Calu3 (cell line): ENCODE measurements at regions not wholly inside any gene's neighbourhood (a gene's known extent, or its start where the extent isn't known, plus 50 kb on each side); places are given as distances from the start of the nearest gene placed in this dataset.

ENCODE experiments used
- BruUV-seq: library from RNA; stranded (reverse); fragments of 400-500 nt; replicated peaks from 2 replicates; lab custom pipeline; 2021; lab: Mats Ljungman, UMichigan
- CTCF ChIA-PET: fragments of 300-600 bp; sonication (Branson Sonifier 250); formaldehyde crosslinking; loops from one replicate; lab custom pipeline; 2022; ENCODE audit warnings: antibody characterized with exemption; lab: Charles Lee
- DNase-seq: peaks from one replicate; pipeline ENCODE4 v3.0.0; 2022
- H3K27ac Mint-ChIP-seq: one replicate; pipeline ENCODE4 v1.8.0; 2022; ENCODE audit warnings: mixed read lengths; ENCODE audit not compliant: unreplicated experiment
- H3K27me3 Mint-ChIP-seq: one replicate; pipeline ENCODE4 v1.8.0; 2022; ENCODE audit warnings: mixed read lengths; ENCODE audit not compliant: unreplicated experiment
- H3K36me3 Mint-ChIP-seq: one replicate; pipeline ENCODE4 v1.8.0; 2022; ENCODE audit warnings: mild to moderate bottlenecking, moderate library complexity, mixed read lengths; ENCODE audit not compliant: insufficient read depth, unreplicated experiment
- H3K4me1 Mint-ChIP-seq: one replicate; pipeline ENCODE4 v1.8.0; 2022; ENCODE audit warnings: mild to moderate bottlenecking, low read depth, mixed read lengths; ENCODE audit not compliant: unreplicated experiment
- H3K4me3 Mint-ChIP-seq: one replicate; pipeline ENCODE4 v1.8.0; 2022; ENCODE audit warnings: mild to moderate bottlenecking, low read depth, moderate library complexity, mixed read lengths; ENCODE audit not compliant: unreplicated experiment
- H3K9me3 Mint-ChIP-seq: one replicate; pipeline ENCODE4 v1.8.0; 2022; ENCODE audit warnings: low read depth, mixed read lengths; ENCODE audit not compliant: unreplicated experiment
- intact Hi-C: fragments of 100-400 bp; cut with micrococcal nuclease; formaldehyde crosslinking; loops from one replicate; pipeline ENCODE4 v1.10.0; 2022; ENCODE audit not compliant: unreplicated experiment
- TF ChIP-seq, protein P1 (sequence below): fragments of 200-600 bp; IDR thresholded peaks from one replicate; pipeline ENCODE4 v1.8.0; 2022; ENCODE audit warnings: antibody characterized with exemption; ENCODE audit not compliant: unreplicated experiment

DNA sequence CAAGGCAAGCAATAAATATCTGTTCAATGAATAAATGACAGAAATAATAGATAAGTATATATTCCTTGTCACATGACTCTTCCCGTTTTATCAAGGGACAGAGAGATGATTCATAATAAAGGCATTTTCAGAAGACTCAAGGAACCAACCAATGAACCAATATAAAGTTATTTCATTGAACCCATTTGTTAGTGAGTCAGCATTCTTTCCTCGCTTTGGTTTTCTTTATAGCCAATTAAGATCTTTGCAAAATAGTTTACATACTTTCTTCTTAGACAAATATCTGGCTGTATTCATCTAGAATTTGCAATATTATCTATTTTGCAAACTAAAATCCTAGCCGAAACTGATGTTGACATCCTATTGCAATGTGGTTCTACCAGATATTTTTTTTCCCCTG lies 269.4 kb downstream of the IL15 start:
- no peaks in the 10 kb centered on the region for H3K4me1 Mint-ChIP-seq
- TF ChIP-seq, protein P1, sequence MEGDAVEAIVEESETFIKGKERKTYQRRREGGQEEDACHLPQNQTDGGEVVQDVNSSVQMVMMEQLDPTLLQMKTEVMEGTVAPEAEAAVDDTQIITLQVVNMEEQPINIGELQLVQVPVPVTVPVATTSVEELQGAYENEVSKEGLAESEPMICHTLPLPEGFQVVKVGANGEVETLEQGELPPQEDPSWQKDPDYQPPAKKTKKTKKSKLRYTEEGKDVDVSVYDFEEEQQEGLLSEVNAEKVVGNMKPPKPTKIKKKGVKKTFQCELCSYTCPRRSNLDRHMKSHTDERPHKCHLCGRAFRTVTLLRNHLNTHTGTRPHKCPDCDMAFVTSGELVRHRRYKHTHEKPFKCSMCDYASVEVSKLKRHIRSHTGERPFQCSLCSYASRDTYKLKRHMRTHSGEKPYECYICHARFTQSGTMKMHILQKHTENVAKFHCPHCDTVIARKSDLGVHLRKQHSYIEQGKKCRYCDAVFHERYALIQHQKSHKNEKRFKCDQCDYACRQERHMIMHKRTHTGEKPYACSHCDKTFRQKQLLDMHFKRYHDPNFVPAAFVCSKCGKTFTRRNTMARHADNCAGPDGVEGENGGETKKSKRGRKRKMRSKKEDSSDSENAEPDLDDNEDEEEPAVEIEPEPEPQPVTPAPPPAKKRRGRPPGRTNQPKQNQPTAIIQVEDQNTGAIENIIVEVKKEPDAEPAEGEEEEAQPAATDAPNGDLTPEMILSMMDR = no peak
- no peaks in the 10 kb centered on the region for H3K27me3 Mint-ChIP-seq
- no peaks in the 10 kb centered on the region for H3K36me3 Mint-ChIP-seq
- CTCF ChIA-PET = no interaction called here
- intact Hi-C loops = no loop called here
- no peak overlapping the region for H3K4me3 Mint-ChIP-seq
- no peak overlapping the region for H3K27ac Mint-ChIP-seq
- no peak for DNase-seq
- no peaks in the 10 kb centered on the region for H3K9me3 Mint-ChIP-seq
- BruUV-seq = no TSS peak

DNA sequence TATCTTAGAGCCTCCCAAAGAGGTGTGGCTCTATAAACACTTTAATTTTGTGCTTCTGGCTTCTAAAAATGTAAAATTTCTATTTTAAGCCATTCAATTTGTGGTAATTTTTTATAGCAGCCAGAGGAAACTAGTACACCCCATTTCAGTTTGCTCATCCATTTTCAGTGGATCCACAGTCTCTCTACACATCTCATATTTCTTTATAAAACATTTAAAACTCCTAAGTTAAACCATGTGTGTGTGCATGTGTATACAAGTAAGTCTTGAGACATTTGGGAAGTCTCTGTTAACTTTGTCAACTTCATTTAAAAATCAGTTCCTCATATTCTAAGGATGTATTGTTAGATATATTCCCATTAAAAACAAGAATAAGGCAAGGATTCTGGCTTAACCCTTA lies 273.2 kb downstream of the IL15 start:
- intact Hi-C loops = no loop called here
- Mint-ChIP-seq H3K36me3 (no peaks in the 10 kb centered on the region), H3K4me3 (no peak overlapping the region), H3K27me3 (no peaks in the 10 kb centered on the region), H3K4me1 (no peaks in the 10 kb centered on the region), H3K9me3 (no peaks in the 10 kb centered on the region), H3K27ac (no peak overlapping the region)
- no peak for DNase-seq
- BruUV-seq = no TSS peak
- CTCF ChIA-PET = no interaction called here
- TF ChIP-seq, protein P1 = no peak

DNA sequence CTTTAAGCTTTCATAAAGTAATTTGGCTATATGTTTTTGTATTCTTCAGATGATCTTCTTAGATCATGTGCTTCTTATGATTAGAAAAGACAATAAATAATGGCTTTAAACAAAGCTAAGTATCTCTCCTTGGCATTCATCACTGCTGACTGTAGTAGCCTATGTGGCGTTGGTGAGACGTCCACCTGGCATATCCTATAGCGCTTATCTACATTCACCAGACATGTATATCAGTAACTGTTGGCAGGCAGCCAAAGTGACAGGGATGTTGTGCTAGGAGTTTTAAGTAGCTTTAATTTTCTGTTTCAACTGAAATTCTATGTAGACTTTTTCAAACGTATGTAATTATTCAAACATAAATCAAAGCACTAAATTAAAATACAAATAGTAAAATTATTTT lies 276.4 kb downstream of the IL15 start:
- no TSS peak for BruUV-seq
- TF ChIP-seq, protein P1 = no peak
- DNase-seq = no peak
- no peaks in the 10 kb centered on the region for H3K27me3 Mint-ChIP-seq
- no peaks in the 10 kb centered on the region for H3K36me3 Mint-ChIP-seq
- H3K27ac Mint-ChIP-seq = no peak overlapping the region
- intact Hi-C loops = no loop called here
- CTCF ChIA-PET = interaction anchor here (0.7 to 1.8 kb wide), 2 partner anchors 11 to 716 kb away, joined by 3 to 4 read pairs; no protein-coding TSS in a partner anchor
- no peaks in the 10 kb centered on the region for H3K9me3 Mint-ChIP-seq
- no peaks in the 10 kb centered on the region for H3K4me1 Mint-ChIP-seq
- H3K4me3 Mint-ChIP-seq = no peak overlapping the region

DNA sequence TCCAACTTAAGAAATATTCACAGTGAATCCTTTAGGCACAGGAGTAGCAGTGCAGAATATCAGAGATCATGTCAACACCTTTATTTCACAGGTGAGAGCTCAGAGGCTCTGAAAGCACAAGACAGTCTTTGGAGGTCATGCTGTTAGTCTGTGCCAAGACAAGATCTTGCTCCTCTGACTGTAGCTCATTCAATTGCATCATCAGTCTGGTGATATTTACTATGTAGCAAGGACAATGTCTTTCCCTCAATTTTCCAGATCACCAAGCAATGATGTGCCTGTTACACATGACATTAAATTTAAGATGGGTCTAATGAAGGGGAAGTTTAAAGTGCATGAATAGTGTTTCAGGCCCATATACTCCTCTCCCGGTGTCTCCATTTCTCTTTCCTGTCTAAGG lies 277.5 kb downstream of the IL15 start:
- Mint-ChIP-seq H3K27ac (no peak overlapping the region), H3K9me3 (no peaks in the 10 kb centered on the region), H3K27me3 (no peaks in the 10 kb centered on the region), H3K4me1 (no peaks in the 10 kb centered on the region), H3K4me3 (no peak overlapping the region), H3K36me3 (no peaks in the 10 kb centered on the region)
- TF ChIP-seq, protein P1 = no peak
- intact Hi-C loops = no loop called here
- DNase-seq = no peak
- CTCF ChIA-PET = interaction anchor here (1.8 kb wide), 1 partner anchor 10 kb away, joined by 4 read pairs; no protein-coding TSS in a partner anchor
- BruUV-seq = no TSS peak
